Ovary (tissue), 3 donors: ENCODE measurements at regions not wholly inside any gene's neighbourhood (a gene's known extent, or its start where the extent isn't known, plus 50 kb on each side); places are given as distances from the start of the nearest gene placed in this dataset.

ENCODE experiments used
- CTCF ChIP-seq, 3 donors: fragments of 450-650 bp in 2 of 3; fragments of 200-600 bp in 1 of 3; IDR thresholded peaks; one replicate each; pipeline versions ENCODE4 v1.5.1 to v1.8.0; 2016 to 2022; ENCODE audit warnings: antibody characterized with exemption in 3 of 3, mild to moderate bottlenecking in 1 of 3
- EP300 ChIP-seq: sonication (generic); formaldehyde crosslinking; IDR thresholded peaks from one replicate; pipeline ENCODE4 v1.6.1; 2017; ENCODE audit warnings: antibody characterized with exemption
- POLR2A ChIP-seq: fragments of 450-650 bp; IDR thresholded peaks from one replicate; pipeline ENCODE4 v1.6.1; 2017; ENCODE audit warnings: antibody characterized with exemption, mild to moderate bottlenecking, moderate library complexity
- donor health status: DM: no; HTN: no; CAD: no.

GRCh38 chr16:80903616-80904015 is 99.2 kb upstream of the CDYL2 start:
- no peak for TF ChIP-seq CTCF (IDR thresholded peaks at IDR 0.05)
- TF ChIP-seq EP300: no peak
- no peak for TF ChIP-seq POLR2A
